NCI-H82 treated with DMSO at 0.1 percent for 48 hours (cell line): ENCODE measurements at regions not wholly inside any gene's neighbourhood (a gene's known extent, or its start where the extent isn't known, plus 50 kb on each side); places are given as distances from the start of the nearest gene placed in this dataset.
"Not testable (repeated sequence)": the region's sequence is repeated elsewhere in the genome, so short reads cannot be mapped to it uniquely, and the experiment has no call there.

ENCODE experiments used
- DNase-seq: peaks from one replicate; lab custom pipeline; 2025; ENCODE audit not compliant: unreplicated experiment; lab: John Stamatoyannopoulos, UW

DNA sequence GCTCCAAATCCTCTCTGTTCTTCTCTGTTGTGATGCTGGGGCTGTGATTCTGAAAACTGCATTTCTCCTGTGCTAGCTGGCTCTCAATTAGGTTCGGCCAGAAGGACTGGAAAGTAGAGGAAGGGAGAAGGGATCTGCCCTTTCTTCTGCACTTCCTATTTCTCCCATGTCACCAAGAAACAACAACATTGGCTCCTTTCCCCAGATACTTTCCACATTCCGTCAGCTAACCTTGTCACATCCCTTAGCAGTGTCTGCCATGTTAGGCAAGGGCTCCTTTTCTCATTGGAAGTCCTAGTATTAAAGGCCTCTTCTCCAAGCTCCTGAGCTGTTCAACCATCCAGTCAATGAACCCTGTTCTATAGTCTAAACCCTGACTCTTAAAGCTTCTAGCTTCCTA, 171.1 kb downstream of the ZNF621 start:
- no peak for DNase-seq

DNA sequence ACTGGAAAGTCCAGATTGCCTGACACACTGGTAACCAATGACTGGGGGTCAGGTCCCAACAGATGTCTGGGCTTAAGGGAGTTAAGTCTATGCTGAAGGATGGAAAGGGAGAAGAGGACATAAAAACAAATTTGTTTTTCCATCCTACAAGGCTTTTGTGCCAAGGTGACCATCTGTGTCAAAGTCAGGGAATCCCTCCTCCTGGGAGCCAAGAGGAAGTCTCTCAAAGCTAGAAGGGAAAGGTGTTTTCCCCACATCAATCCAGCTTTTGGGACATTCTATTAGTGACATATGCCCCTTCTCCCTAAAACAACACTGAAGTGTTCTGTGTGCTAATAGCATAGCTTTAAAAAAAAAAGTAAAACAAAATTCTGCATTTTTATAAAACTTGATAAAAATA, 173.9 kb downstream of the ZNF621 start:
- not testable (repeated sequence) for DNase-seq

DNA sequence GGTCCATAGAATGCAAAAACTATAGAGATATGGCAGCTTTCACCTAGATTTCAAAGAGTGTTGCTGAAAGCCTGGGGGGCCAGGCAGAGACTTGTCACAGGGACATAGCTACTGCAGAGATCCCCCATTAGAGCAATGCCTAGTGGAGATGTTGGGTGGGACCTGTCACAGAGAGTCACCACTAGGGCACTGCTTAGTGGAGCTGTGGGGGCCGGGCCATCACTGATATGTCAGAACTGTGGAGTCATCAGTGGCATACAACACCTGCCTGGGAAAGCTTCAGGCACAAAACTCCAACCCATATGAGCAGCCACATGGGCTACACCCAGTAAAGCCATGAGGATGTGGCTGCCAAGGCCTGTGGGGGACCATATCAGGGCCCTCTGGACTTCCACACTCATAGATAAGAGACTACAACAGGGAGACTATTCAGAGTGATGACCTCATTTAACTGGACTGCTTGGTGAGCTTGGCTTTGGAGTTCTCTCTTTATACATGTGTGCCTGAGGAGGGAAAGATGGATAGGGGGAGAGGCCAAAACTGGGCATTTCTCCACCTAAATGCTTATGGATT, 176.3 kb downstream of the ZNF621 start:
- DNase-seq = no peak

DNA sequence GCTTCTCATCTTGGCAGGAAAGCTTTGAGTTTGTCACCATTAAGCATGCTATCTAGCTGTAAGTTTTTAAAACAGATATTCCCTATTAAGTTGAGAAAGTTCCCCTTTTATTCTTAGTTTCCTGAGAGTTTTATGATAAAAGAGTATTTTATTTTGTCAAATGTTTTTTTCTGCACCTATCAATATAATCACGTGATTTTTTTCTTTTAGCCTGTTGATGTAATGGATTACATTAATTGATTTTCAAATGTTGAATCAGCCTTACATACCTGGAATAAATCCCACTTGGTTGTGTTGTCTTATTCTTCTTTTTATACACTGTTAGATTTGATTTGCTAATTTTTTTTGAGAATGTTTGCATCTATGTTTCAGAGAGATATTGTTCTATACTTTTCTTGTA, 179.5 kb downstream of the ZNF621 start:
- DNase-seq = no peak

DNA sequence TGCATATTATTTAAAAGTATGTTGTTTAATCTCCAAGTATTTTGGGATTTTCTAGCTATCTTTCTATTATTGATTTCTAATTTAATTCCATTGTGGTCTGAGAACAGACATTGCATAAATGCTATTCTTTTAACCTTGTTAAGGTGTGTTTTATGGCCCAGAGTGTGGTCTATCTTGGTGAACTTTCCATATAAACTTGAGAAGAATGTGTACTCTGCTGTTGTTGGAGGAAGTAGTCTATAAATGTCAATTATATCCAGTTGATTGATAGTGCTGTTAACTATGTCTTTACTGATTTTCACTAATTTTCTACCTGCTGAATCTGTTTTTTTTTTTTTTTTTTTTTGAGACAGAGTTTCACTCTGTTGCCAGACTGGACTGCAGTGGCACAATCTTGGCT, 180.9 kb downstream of the ZNF621 start:
- DNase-seq = no peak

DNA sequence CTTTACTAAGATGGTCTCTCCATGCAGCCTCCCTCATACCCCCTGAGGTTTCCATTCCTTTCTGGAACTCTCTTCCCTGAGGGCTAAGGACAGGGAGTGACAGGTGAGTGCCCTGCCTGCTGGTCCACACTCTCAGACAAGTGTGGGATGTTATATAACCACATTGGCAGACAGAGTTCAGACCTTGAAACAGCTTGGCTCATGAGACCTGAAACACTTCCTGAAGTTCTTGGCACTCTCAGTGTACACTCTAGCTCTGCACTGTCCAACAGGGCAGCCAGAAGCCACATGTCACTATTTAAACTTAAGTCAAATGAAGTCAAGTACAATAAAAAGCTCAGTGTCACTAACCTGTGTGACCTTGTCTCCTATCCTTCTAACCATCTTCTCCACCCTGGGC, 188.5 kb downstream of the ZNF621 start:
- no peak for DNase-seq

DNA sequence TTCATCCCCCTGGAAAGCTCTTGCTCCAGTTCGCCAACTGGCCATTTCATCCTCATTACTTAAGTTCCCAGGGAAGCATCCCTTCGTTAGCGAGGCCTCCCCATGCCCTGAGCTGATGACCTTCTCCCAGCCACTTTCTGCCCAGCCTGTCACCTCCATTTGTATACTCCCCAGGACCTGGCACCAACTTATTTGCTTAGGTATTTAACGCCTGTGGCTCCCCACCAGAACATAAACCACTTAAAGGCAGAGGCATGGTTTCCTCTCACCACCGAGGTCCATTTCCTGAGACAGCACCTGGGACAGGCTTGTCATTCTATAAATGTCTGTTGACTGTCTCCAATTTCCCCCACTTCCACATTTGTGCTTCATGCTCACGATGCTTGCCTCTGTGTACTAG, 189.0 kb downstream of the ZNF621 start:
- no peak for DNase-seq

DNA sequence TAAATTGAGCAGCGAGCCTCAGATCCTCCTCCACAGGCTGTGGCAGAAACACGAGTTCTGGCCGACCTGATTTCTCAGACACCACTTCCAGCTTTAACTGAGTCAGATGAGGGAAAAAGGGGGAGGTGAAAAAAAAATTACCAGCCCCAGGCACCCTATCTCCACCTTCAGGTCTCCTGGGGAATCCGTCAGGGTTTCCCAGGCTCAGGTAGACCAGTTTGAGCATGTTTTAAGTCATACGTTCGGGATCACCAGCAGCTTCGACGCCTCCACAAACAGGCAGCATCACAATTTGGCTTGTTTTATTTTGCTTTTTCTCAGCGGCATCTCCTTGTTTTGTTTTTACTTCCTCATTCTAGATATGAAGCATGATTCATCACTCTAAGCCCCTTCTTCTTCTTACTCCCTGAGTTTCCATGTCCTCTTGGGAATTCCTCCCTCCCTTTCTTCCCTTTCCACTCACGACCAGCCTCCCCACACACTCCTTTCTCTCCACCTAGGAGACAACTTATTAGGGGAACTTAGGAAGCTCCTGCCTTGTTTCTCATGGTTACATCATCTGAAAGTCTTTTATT, 190.1 kb downstream of the ZNF621 start:
- no peak for DNase-seq

DNA sequence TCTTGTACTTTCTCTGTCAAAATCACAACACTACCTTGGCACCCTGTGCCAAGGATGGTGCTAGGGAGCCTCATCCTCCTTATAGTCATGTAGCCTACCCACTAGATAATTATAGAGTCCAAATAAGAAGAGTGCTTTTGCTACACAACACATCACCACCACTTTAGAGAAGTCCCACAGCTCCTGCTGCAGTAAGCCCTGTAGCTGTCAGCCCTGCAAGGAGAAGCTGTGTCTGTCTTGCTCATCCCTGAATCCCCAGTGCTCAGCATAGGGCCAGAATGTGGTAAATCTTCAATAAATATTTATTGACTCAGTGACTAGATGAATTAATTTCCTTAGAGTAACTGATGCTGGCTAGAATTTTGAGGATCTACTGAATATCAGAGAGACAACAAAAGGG, 190.8 kb downstream of the ZNF621 start:
- DNase-seq = no peak

DNA sequence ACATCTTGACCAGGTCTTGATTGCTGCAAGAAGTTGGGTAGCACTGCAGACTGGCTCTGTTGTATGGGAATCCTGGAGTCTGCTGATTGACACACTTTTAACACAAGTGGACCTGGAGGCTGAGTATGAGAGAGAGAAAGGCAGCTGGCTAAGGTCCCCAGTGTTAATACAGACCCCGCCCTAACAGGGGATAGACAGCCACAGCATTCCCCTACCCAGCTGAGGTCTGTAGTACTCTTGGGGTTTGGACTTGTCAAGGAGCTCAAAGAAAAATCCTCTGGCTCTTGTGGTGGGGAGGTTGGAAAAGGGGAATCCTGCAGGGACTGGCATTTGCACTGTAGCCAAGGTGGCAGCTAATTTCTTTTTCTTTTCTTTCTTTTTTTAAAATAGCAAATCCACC, 192.7 kb downstream of the ZNF621 start:
- DNase-seq = no peak

DNA sequence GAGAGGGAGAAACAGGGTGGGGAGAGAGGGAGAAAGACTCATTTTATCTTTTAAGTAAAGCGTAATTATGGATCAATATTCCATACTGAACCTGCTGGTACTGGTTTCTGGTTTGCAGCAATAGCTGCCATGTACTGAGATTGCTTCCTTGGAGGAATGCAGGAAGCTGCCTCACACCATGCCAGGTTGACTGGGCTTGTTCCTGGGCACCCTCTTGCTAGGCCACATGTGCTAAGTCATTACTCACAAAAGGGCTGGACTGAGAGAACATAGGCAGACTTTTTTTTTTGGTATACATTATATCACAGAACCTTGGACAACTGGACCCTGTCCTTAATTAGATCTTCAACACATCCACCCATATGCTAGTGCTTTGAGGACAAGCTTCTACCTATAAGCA, 193.4 kb downstream of the ZNF621 start:
- DNase-seq = no peak

DNA sequence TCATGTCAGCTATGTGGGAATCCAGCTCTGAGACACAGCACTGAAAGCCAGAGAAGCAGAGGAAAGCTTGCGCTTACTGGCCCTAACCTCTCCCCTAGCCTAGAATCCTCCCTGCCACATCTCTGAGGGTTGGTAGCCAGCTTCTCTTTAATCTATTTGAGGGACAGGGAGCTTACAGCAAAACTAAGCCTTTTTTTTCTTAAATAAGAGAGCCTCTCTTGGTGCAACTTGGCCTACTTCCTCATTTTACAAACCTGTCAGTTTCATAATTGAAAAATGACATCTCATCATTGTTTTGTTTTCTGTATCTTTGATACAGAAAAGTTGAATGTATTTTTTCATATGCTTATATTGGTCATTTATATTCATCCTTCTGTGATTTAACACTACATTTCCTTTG, 193.9 kb downstream of the ZNF621 start:
- DNase-seq = no peak

DNA sequence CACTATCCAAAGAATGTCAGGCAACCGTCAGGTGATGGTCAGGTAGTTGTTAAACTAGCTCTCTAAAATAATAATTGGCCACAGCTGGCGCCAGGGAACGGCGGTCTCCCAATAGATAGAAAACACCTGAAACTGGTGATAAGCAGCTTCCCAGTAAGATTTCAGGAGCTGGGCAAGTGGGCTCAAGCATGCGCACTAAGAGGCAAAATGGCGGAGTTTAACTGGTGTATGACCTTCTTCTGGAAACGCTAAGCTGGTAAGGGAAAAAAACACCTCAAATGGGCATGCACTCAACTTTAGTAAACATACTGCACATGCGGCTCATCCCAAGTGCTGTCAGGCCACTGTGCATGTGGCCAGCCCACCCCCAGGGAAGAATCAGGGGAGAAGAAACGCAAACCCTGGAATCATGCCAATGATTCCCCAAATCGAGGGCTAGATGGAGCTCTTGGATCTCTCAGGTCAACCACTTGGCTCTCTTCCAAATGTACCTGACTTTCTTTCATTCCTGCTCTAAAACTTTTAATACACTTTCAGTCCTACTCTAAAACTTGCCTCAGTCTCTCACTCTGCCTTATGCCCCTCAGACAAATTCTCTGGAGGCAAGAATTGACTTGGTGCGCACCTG, 195.0 kb downstream of the ZNF621 start:
- no peak for DNase-seq

DNA sequence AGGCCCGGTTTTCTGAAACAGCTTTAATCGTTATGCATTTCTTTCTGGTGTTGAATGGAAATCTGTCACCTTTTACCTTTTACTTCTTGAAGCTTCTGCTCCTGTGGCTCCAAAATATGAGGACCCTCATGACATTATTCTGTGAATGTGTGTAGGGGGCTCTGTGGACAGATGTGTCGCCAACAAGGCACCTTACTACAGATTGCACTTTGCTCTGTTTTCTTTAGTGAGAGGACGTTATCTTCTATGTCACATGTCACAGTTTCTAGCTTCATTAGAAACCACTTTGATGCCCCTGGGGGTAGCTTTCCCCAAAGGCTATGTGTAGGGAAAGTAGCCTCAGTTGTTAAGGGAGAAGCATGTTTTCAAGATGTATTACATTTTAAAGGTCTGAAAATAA, 195.6 kb downstream of the ZNF621 start:
- DNase-seq = no peak

DNA sequence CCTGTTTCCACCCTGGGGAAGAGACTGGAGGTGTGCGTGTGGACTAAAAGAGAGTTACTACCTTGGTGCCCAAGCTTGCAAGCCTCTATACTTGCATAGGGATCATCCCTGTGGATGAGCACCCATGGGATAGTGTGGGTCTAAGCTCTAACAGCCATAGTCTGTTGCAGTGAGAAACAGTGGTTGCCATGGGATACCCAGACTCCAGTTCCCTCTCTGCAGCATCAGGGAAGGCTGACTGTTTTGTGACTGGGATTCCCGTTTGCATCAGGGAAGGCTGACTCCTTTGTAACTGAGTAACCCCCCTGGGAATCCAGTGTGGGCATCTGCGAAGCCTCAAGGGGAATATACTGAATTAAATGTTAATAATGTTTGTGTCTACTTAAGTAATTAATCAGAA, 196.1 kb downstream of the ZNF621 start:
- no peak for DNase-seq

DNA sequence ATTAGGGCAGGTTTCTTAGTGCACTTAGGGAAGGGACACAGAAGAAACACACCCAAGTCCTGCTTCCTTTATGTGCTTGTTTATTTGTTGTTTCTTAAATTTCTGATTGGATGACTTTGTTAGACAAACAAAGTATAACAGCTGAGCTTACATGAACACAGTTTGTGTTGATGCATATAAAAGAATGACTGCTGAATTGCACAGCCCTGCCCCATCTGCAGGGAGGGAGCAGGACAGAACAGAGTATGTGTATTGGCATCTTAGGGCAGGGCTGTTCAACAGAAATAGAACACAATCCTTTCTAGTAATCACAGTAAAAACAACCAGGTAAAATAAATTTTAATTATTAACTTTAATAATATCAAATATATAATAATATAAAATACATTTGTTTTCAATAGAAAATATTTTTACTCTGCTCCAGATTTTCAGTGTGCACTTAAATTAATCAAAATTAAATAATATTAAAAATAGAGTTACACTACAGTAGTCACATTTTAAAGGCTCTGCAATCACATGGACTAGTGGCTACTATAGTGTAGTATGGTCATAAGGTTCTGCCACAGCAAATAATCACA, 198.4 kb downstream of the ZNF621 start:
- DNase-seq = no peak

DNA sequence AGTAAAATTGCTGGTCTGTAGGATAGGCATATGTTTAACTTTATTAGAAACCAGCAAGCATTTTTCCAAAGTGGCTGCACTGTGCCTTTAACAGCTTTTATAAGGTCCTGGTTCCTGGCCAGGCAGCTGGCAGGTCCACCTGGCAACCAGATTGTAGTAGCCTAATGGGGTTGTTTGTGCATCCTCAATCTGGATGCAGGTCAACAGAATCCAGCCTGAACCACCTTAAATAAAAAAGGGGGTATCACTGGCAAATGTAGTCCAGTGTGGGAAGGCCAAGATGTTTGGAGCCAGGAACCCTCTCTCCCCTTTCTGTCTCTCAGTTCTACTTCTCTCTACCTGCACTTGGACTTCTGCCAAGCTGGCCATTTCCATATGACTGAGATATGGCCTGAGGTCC, 200.3 kb downstream of the ZNF621 start:
- DNase-seq = no peak

DNA sequence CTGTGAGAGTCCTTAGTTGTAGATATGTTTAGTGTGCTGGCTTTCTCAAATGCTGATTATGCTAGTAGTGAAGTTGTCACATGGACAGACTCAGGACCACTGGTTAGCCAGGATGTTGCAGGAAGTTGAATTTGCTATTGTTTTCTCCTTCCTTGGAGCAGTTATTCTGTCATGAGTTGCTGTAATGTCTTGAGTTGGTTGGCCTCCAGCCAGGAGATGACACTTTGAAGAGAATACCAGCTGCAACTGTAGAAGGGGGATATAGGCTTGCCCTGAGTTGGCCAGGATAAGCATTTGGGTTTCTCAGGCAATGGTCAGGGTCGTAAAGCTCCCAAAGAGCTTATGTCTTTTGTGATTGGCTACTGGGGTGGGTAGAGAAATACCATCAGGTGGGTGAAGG, 206.7 kb downstream of the ZNF621 start:
- DNase-seq = no peak

DNA sequence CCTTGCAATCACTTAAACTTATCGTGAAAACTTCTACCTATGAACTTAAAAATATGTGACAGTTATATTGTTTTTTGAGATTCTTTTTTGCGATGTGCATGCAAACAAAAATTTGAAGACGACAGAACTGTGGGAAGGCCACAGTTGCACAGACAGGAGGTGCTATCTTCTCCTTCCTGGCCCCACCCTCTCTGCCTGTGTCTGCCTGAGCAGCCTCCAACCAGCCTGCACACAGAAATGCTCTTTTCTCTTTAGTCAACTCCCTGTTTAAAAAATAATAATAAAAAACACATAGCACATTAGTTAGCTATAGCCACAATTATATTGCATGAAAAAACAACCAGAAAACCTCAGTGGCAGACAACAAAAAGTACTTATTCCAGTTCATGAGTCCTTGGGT, 212.2 kb downstream of the ZNF621 start:
- no peak for DNase-seq

DNA sequence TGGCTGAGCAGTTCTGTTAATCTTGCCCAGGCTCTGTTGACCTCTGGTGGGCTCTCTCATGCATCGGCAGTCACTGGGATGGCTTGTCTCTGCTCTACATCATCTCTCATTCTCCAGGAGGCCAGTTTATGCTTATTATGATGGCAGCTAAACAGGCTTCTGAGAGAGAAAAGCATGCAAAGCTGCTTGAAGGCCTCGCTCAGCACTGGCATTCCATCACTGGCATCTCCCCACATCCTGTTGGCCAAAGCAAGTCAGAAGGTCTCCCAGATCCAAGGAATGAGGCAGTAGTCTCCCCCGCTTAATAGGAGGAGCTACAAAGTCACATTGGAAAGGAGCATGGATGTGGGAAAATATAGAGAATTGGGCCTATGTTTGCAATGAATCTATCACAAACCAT, 212.6 kb downstream of the ZNF621 start:
- DNase-seq = no peak

DNA sequence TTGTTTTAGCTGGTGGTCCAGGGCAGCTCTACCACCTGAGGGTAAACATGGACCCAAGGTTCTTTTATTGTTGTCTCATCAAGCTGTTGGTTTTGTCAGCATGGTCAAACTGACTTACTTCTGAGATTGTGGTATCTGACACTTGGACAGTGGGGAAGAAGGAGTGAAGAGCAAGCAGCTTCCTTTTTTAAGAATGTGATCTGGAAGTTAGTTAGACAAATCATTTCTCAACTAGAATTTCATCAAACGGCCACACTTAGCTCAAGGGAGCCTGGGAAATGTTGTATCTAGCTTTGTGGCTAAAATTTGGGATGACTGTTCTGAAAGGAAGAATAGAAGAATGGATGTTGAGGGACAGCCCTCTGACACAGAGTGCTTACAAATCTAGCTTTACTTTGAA, 215.2 kb downstream of the ZNF621 start:
- no peak for DNase-seq

DNA sequence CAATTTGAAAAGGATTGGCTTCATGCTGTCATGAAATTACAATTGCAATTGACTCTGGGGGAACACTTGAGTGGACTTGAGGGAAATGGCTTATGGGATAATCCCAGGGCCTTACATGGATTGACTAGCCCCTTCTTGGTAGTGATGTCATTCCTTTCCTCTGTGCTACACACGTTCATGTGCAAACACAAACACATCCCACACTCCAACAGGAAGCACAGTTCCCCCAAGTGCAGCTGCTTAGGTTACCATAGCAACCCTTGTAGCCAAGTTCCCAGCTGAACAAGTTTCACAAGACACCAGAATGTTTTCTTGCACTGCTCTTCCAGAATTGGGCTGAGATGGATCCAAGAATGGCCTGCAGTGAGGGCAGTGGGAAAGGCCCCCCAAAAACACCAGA, 217.0 kb downstream of the ZNF621 start:
- no peak for DNase-seq
